HG02763 (cell line): ENCODE measurements at regions not wholly inside any gene's neighbourhood (a gene's known extent, or its start where the extent isn't known, plus 50 kb on each side); places are given as distances from the start of the nearest gene placed in this dataset.
A peak's percentile ranks its signal among the peaks of the same experiment; 100 is the strongest.

Experiments
- ATAC-seq: cut with Tn5 transposase; IDR thresholded peaks from one replicate; pipeline ENCODE4 v1.9.1; 2021; ENCODE audit warnings: mild to moderate bottlenecking, moderate library complexity; ENCODE audit not compliant: unreplicated experiment

DNA sequence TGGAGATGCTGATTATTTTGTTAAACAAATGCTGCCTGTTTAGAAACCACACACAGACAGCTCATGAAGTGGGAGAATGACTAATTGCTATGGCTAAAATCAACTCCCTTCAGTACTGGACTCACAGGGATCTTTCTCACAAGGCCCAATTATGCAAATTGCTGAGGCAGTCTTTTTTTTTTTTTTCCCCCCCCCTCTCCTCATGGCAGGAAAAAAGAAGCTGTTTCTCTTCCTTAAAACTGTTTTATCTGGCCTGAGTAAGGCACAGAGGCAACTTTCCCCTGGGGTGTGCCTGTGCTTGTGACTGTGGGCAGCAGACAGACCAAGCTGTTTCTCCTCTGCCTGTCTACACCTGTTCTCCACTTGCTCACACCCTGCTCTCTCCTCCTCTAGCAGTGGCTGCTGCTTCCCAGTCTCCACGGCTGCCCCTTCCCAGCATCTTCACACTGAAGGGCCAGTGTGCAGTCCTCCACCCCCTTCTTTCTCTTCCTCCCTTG is 65.4 kb upstream of the STEAP1B start:
- peak; percentile 39 for ATAC-seq

DNA sequence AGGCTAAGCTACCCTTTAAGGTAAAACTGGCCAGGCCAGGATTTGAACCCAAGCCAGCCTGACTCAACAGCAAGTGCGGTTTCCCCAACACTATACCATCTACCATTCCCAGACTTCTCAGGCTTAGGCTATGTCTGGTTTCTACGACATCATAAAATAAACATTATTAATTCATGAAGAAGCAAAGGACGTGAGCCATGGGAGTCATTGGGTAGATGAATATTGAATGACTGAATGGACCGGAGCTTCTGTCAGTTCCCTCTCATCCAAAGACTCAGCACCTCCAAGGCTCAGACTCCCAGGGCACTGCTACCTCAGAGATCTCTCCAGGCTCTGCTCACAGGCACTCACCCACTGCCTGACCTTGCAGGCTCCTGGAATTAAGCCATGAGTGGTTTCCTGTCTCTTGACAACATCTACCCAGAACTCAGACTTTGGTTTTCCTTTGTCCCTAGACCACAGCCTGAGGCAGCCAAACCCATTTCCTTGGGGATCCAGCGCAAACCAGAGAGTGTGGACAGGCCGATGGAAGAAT is 64.6 kb upstream of the STEAP1B start:
- ATAC-seq: no peak

DNA sequence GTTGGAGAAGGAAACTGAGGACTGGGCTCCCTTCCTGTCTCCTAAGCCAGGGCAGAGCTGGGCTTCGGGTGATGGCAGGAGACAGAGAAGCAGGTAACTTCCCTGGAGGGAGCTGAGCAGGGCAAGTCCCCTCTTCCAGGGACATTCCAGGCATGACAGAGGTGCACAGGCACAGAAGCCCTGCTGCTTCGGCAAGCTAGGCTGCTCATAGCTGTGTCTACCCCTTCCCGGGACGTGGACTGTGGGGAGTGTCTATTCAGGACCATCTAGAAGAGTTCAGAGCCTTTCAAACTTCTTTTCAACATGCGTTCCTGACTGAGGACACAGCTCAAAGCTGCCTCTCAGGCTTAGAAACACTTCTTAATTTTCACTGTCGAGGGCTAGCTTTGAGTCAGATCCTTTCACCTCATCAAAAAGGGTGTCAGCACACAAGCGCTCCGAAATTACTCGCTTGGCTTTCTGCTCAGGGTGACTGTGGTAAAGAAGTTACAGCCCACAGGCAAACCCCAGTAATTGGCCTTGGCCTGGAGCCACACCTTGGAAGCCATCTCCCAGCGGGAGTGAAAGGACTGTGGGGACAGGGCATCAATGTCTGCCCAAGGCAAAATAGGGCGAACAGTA is 63.7 kb upstream of the STEAP1B start:
- no peak for ATAC-seq

DNA sequence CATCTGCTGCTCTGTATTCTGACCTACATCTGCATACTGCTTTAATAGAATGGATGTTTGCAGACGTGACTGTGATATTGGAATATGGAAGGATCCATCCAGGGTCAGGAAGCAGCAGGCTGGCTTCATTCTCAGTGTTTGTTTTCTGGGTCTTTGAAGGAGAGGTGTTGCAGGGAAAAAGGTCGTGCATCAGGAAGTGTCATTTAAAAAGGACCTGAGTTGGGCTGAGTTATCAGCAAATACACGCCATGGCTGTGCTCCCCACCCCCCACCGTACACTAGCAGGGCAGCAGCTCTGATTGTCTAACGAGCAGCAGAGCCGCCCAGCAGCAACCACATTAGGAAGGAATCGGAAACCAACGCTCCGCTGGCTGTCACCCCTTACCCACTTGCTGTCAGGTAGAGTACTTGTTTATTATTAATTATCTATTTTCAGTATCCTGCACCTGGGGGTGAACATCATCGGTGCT is 63.1 kb upstream of the STEAP1B start:
- ATAC-seq: peak; percentile 25

DNA sequence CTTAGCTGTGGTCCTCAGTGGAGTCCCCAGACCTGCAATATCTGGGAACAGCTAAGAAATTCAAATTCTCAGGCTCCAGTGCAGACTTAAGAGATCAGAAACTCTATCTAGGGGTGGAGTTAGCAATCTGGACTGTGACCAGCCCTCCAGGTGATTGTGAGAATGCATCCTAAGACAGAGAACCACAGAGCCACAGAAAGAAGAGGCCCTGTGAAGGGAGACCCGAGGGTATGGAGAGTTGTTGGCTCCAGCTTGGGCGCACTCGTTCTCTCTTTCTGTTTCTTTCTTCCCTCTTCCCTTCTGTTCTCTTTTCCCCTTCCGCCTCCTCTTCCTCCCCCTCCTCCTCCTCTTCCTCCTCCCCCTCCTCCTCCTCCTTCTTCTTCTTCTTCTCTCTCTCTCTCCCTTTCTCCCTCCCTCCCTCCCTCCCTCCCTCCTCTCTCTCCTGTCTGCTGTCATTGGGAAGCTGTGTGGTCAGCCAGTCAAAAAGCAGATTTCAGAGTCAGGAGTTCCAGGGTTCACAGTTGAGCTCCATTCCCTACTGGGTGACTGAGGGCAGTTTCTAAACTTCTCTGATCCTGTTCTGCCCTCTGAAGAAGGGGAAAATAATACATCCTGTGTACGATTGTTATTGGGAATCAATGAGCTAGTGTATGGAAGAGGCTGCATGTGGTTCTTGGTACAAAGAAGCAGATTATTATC is 62.1 kb upstream of the STEAP1B start:
- ATAC-seq: no peak

DNA sequence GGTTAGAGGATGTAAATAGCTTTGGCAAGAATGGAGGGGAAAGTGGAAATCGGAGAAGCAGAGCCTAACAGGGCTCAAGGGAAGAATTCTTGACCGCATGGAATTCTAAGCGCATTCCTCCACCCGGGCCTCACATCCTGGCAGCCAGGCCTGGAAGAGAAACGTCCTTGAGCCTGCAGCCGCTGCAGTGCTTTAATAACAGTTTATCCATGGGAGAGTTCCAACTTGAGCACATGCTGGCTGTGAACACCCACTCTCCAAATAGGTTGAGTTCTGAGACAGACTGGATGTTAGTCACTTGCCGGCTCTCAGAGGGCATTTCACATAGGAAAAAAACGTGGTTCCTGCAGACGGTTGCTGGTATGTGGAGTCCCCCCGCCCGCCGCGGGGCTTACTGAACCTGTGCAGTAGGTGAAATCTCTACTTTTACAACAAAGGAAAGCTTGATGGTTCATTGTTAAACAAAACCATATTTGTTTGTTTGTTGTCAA is 61.4 kb upstream of the STEAP1B start:
- ATAC-seq: no peak

DNA sequence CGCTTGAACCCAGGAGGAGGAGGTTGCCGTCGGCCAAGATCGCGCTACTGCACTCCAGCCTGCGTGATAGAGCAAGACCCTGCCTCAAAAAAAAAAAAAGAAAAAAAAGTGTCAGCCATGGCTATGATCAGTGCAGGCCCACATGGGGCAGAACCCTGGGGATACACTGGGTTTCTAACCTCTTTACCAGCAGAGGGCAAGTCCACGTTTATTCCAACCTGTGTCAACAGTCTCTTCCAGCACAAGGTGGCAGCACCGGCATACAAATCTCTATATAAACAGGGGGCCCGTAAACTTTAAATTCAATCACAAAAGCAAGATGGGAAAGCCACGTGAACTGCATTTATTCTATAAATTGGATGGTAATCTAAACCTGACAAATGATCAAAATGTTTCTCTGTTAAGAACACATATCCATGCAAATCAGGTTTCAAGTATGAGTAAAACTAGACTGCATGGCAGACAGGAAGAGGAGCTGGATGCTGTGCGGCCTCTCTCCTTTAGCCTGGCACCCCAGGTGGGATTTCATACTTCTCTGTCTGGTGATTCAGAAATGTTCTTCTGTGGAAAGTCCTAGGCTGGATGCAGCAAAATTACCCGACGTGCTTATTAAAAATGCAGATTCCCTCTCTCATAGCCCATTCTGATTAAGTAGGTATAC is 60.0 kb upstream of the STEAP1B start:
- ATAC-seq: peak; percentile 35

DNA sequence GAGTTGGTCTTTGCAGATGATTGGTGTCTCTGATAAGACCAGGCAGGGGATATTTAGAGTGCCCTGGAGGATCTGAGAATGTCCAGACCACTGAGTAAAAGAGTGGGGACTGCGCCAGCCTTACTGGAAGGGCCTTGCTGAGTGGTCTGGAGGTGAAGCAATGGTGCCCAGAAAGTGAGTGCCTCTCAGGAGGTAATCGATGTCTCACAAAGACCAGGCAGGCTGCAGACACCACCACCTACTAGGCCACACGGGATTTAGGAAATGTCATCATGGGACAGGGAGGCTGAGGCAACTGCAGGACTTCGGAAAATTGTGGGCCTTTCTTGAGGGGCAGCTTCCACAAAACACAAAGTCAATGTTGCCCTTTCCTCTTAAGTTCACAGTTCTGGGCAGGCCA is 57.2 kb upstream of the STEAP1B start:
- no peak for ATAC-seq

DNA sequence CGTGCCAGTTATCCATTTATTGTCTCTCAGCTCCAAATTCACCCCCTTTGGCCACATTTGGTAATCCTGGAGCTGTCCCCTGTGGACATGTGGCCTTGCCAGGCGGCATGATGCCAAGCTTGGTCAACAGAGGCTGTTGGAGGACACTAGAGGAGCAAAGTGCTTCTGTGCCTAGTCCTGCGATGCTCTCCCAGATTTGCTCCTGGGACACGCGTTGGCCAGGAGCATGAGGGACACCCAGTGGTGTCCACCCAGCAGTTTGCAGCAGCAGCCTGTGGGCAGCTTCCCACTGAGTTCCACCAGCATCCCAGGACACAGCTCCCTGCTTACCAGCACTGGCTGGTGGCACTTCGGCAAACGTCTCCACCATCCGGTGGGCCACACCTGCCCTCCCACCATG is 55.5 kb upstream of the STEAP1B start:
- ATAC-seq: no peak

DNA sequence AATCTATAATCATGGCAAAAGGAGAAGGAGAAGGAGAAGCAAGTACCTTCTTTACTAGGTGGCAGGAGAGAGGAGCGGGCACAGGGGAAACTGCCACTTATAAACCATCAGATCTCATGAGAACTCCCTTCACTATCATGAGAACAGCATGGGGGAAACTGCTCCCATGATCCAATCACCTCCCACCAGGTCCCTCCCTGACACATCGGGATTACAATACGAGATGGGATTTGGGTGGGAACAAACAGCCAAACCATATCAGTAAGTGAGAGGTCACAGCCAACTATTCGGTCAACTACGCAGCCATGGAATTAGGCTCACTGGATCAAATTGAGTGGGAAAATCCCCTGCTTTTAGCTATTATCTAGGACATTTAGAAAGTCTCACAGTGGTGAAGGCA is 54.2 kb upstream of the STEAP1B start:
- ATAC-seq: no peak

DNA sequence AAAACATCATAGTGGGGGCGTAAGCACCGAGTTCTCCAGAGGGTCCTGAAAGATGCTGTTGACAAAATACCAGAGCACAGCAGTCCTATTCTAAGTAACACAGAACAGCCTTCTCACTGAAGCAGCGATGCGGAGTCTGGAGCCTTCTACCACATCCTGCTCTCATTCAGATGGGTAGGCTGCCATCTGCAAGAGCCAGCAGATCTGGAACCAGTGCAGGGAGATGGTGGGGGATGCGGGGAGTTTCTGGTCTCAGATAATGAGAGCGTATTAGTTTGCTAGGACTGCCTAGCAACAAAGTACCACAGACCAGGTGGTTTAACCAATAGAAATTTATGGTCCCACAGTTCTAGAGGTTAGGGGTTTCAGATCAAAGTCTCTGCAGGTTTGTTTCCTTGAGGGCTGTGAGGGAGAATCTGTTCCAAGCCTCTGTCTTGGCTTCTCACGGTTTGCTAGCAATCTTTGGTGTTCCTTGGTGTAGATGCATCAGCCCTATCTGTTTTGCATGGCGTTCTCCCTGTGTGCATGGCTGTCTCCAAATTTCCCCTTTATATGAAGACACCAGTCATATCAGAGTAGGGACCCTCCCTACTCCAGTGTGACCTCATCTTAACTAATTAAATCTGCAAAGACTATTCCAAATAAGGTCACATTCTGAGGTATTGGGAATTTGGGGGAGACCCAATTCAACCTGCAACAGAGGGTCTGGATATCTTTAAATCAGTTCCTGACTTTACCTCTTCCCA is 52.0 kb upstream of the STEAP1B start:
- ATAC-seq: peak; percentile 71

DNA sequence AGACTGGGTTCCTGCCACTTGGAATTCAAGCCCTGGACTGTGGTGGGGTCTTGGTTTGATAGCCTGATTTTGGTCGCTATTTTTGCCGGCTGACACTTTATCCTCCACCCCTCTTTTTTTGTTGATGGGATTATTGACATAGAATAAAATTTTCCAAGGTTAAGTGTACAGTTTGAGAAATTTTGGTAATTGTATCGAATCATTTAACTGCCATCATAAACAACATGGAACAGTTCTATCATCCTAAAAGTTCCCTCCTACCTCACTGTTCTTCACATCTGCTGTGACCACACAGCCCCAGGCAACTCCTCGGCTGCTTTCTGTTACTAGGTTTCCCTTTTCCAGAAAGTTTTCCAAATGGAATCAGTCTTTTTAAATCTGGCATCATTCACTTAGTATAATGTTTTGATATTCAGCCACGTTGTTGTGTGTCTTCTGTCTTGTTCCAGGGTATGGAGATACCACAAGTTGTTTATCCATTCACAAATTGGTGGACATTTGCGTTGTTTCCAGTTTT is 50.6 kb upstream of the STEAP1B start:
- no peak for ATAC-seq

DNA sequence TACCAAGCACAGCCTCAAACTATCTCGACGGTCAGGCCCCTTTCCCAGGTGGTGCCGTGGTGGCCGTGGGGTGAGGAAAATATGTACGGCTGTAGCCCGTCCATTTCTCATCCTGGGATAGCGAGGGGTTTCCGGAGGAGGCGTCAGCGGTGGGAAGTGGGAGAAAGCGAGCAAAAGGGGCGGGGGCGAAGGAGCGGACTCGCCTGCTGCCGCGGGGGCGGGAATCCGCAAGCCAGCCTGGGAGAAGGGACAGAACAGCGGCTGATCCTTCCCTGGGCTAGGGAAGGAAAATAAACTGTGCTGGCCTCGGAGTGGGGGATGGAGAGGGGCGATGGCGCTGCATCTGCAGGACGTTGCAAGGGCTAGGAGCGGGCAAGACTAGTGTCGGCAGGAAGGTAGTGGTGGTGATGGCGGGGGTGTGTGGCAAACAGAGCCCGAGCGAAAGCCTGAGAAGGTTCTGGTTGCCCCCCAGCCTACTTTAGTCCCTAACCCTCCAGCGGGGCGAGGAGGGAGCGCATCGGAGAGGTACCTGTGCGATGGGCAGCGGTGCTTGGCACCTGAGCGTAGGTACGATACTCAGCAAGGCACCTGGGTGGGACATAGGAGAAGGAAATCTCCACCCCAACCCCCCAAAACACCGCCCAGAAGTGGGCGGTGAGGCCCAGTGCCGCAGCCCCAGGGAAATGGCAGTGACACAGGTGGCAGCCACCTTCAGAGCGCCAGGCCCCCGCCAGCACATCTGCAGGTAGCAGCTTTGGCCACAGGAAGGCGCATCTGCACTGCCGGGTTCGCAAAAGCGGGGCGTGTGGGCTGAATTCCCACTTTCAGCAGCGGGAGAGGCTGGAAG is 49.9 kb upstream of the STEAP1B start:
- ATAC-seq: no peak
